A172 (cell line): ENCODE measurements at regions not wholly inside any gene's neighbourhood (a gene's known extent, or its start where the extent isn't known, plus 50 kb on each side); places are given as distances from the start of the nearest gene placed in this dataset.
A peak's percentile ranks its signal among the peaks of the same experiment; 100 is the strongest.

Experiments used
- DNase-seq: peaks from one replicate; pipeline ENCODE4 v3.0.0-alpha.2; 2015; ENCODE audit warnings: low spot score

GRCh38 chr6:141164042-141164743 lies 968.5 kb upstream of the GJE1 start:
- DNase-seq = no peak

GRCh38 chr6:141163107-141163506 lies 969.6 kb upstream of the GJE1 start:
- no peak for DNase-seq

- no peak for DNase-seq
Observed at GRCh38 chr6:141158740-141159139, 974.0 kb upstream of the GJE1 start.

GRCh38 chr6:141153563-141153962 lies 979.2 kb upstream of the GJE1 start:
- DNase-seq = no peak

GRCh38 chr6:141152951-141153350 lies 979.8 kb upstream of the GJE1 start:
- DNase-seq = no peak

GRCh38 chr6:141151710-141152417 lies 980.9 kb upstream of the GJE1 start:
- DNase-seq = no peak

- no peak for DNase-seq
Observed at GRCh38 chr6:141141870-141142269, 990.9 kb upstream of the GJE1 start.

GRCh38 chr6:141140905-141141304 lies 991.8 kb upstream of the GJE1 start:
- no peak for DNase-seq

GRCh38 chr6:141139461-141139860 lies 993.3 kb upstream of the GJE1 start:
- no peak for DNase-seq

GRCh38 chr6:141134723-141135122 lies 998.0 kb upstream of the GJE1 start:
- no peak for DNase-seq

- DNase-seq = no peak
Observed at GRCh38 chr6:141133836-141134235, 998.9 kb upstream of the GJE1 start.

GRCh38 chr6:141133346-141133745 lies 999.4 kb upstream of the GJE1 start:
- no peak for DNase-seq

- DNase-seq = no peak
Observed at GRCh38 chr6:141131616-141132015, 1001.1 kb upstream of the GJE1 start.

GRCh38 chr6:141123497-141123896 lies 1009.2 kb upstream of the GJE1 start:
- DNase-seq = no peak

GRCh38 chr6:141123049-141123448 lies 1009.7 kb upstream of the GJE1 start:
- DNase-seq = no peak

- no peak for DNase-seq
Observed at GRCh38 chr6:141118991-141119390, 1013.7 kb upstream of the GJE1 start.

GRCh38 chr6:141117874-141118273 lies 1014.9 kb upstream of the GJE1 start:
- DNase-seq = no peak

GRCh38 chr6:141110481-141110880 lies 1022.2 kb upstream of the GJE1 start:
- no peak for DNase-seq

- DNase-seq = peak; percentile 51
Observed at GRCh38 chr6:141107591-141108160, 1025.0 kb upstream of the GJE1 start.

- peak; percentile 2 for DNase-seq
Observed at GRCh38 chr6:141105481-141105880, 1027.2 kb upstream of the GJE1 start.

GRCh38 chr6:141103246-141103645 lies 1029.5 kb upstream of the GJE1 start:
- peak; percentile 3 for DNase-seq

GRCh38 chr6:141097471-141097870 lies 1035.3 kb upstream of the GJE1 start:
- DNase-seq = peak; percentile 2

GRCh38 chr6:141095308-141095707 lies 1037.4 kb upstream of the GJE1 start:
- DNase-seq = no peak
